C4-2B (cell line): ENCODE measurements at regions not wholly inside any gene's neighbourhood (a gene's known extent, or its start where the extent isn't known, plus 50 kb on each side); places are given as distances from the start of the nearest gene placed in this dataset.

Experiments
- CTCF ChIP-seq: fragments of 450-650 bp; conservative IDR thresholded peaks from 2 replicates; pipeline ENCODE4 v1.5.1; 2017; ENCODE audit warnings: mild to moderate bottlenecking
- ZFX ChIP-seq: fragments of 450-650 bp; IDR thresholded peaks from 2 replicates; pipeline ENCODE4 v1.6.1; 2017

DNA sequence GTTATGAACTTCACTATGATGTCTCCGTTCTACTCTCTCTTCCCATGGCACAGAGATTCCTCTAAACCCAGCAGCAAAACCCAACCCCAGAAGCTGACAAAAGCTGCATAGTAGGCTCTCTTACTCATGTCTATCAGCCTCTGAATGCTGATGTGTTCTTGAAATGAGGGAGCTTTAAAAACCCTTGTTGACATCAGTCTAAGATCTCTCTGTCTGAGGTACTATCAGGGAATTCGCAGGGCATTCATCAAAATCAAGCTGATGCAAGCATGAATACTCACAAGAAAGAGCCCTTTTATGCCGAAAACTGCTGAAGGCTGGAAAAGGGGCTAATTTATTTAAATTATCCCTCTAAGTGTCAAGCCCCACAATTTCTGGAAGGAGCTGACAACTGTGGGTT, 710.6 kb upstream of the FANCL start:
- no peak for TF ChIP-seq CTCF
- no peak for TF ChIP-seq ZFX
